ENCODE measurements at regions not wholly inside any gene's neighbourhood (a gene's known extent, or its start where the extent isn't known, plus 50 kb on each side); places are given as distances from the start of the nearest gene placed in this dataset.

DNA sequence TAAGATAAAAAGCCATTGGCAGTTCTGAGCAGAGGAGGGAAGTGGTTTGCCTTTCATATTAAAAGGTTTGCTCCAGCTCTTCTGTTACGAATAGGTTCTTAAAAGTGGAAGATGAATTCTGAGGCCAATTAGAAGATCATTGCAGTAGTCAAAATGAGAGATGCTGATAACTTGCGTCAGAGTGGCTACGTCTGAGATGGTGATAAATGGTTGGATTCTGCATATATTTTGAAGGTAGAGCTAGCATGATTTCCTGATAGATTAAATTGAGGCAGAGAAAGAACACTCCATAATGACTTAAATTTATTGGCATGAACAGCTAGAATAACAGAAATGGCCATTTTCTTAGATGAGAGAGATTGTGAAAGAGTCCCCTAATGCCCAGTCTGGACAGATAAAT lies 652.6 kb downstream of the DACH1 start:
- no peak for TF ChIP-seq ZNF184 (tag by site-specific recombination; IDR thresholded peaks at IDR 0.05)
- TF ChIP-seq, protein P1, sequence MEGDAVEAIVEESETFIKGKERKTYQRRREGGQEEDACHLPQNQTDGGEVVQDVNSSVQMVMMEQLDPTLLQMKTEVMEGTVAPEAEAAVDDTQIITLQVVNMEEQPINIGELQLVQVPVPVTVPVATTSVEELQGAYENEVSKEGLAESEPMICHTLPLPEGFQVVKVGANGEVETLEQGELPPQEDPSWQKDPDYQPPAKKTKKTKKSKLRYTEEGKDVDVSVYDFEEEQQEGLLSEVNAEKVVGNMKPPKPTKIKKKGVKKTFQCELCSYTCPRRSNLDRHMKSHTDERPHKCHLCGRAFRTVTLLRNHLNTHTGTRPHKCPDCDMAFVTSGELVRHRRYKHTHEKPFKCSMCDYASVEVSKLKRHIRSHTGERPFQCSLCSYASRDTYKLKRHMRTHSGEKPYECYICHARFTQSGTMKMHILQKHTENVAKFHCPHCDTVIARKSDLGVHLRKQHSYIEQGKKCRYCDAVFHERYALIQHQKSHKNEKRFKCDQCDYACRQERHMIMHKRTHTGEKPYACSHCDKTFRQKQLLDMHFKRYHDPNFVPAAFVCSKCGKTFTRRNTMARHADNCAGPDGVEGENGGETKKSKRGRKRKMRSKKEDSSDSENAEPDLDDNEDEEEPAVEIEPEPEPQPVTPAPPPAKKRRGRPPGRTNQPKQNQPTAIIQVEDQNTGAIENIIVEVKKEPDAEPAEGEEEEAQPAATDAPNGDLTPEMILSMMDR (tag by site-specific recombination; IDR thresholded peaks at IDR 0.05): no peak
- TF ChIP-seq, protein P2, sequence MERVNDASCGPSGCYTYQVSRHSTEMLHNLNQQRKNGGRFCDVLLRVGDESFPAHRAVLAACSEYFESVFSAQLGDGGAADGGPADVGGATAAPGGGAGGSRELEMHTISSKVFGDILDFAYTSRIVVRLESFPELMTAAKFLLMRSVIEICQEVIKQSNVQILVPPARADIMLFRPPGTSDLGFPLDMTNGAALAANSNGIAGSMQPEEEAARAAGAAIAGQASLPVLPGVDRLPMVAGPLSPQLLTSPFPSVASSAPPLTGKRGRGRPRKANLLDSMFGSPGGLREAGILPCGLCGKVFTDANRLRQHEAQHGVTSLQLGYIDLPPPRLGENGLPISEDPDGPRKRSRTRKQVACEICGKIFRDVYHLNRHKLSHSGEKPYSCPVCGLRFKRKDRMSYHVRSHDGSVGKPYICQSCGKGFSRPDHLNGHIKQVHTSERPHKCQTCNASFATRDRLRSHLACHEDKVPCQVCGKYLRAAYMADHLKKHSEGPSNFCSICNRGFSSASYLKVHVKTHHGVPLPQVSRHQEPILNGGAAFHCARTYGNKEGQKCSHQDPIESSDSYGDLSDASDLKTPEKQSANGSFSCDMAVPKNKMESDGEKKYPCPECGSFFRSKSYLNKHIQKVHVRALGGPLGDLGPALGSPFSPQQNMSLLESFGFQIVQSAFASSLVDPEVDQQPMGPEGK (tag by site-specific recombination; IDR thresholded peaks at IDR 0.05): no peak
- TF ChIP-seq, protein P3, sequence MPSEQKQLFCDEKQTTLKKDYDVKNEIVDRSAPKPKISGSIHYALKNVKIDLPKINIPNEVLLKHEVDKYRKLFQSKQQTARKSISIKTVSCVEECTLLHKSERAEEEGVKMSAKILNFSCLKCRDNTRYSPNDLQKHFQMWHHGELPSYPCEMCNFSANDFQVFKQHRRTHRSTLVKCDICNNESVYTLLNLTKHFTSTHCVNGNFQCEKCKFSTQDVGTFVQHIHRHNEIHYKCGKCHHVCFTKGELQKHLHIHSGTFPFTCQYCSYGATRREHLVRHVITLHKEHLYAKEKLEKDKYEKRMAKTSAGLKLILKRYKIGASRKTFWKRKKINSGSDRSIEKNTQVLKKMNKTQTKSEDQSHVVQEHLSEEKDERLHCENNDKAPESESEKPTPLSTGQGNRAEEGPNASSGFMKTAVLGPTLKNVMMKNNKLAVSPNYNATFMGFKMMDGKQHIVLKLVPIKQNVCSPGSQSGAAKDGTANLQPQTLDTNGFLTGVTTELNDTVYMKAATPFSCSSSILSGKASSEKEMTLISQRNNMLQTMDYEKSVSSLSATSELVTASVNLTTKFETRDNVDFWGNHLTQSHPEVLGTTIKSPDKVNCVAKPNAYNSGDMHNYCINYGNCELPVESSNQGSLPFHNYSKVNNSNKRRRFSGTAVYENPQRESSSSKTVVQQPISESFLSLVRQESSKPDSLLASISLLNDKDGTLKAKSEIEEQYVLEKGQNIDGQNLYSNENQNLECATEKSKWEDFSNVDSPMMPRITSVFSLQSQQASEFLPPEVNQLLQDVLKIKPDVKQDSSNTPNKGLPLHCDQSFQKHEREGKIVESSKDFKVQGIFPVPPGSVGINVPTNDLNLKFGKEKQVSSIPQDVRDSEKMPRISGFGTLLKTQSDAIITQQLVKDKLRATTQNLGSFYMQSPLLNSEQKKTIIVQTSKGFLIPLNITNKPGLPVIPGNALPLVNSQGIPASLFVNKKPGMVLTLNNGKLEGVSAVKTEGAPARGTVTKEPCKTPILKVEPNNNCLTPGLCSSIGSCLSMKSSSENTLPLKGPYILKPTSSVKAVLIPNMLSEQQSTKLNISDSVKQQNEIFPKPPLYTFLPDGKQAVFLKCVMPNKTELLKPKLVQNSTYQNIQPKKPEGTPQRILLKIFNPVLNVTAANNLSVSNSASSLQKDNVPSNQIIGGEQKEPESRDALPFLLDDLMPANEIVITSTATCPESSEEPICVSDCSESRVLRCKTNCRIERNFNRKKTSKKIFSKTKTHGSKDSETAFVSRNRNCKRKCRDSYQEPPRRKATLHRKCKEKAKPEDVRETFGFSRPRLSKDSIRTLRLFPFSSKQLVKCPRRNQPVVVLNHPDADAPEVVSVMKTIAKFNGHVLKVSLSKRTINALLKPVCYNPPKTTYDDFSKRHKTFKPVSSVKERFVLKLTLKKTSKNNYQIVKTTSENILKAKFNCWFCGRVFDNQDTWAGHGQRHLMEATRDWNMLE (tag by site-specific recombination; conservative IDR thresholded peaks at IDR 0.05; ENCODE audit: low read depth): no peak
- TF ChIP-seq YY2 (tag by site-specific recombination; IDR thresholded peaks at IDR 0.05): no peak
- no peak for TF ChIP-seq ZNF174 (tag by site-specific recombination; IDR thresholded peaks at IDR 0.05)
- no peak for TF ChIP-seq ZNF274 (IDR thresholded peaks at IDR 0.05; ENCODE audit: low read length)
- TF ChIP-seq ZNF274 (tag by site-specific recombination; IDR thresholded peaks at IDR 0.05; ENCODE audit: borderline replicate concordance): no peak
- TF ChIP-seq KLF16 (tag by site-specific recombination; IDR thresholded peaks at IDR 0.05): no peak
- no peak for TF ChIP-seq ZNF830 (tag by site-specific recombination; IDR thresholded peaks at IDR 0.05; ENCODE audit: low read depth)
- TF ChIP-seq, protein P4, sequence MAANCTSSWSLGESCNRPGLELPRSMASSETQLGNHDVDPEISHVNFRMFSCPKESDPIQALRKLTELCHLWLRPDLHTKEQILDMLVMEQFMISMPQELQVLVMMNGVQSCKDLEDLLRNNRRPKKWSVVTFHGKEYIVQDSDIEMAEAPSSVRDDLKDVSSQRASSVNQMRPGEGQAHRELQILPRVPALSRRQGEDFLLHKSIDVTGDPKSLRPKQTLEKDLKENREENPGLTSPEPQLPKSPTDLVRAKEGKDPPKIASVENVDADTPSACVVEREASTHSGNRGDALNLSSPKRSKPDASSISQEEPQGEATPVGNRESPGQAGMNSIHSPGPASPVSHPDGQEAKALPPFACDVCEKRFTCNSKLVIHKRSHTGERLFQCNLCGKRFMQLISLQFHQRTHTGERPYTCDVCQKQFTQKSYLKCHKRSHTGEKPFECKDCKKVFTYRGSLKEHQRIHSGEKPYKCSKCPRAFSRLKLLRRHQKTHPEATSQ (tag by site-specific recombination; IDR thresholded peaks at IDR 0.05): no peak
- TF ChIP-seq ZNF670 (tag by site-specific recombination; IDR thresholded peaks at IDR 0.05; ENCODE audit: low read depth): no peak
- TF ChIP-seq KLF9 (tag by site-specific recombination; IDR thresholded peaks at IDR 0.05; ENCODE audit: low read depth): no peak

Measured in HEK293 (cell line).